GM18867 (cell line): ENCODE measurements at regions not wholly inside any gene's neighbourhood (a gene's known extent, or its start where the extent isn't known, plus 50 kb on each side); places are given as distances from the start of the nearest gene placed in this dataset.
A peak's percentile ranks its signal among the peaks of the same experiment; 100 is the strongest.
"Not testable (repeated sequence)": the region's sequence is repeated elsewhere in the genome, so short reads cannot be mapped to it uniquely, and the experiment has no call there.

ENCODE experiments used
- ATAC-seq: cut with Tn5 transposase; IDR thresholded peaks from one replicate; pipeline ENCODE4 v1.9.1; 2021; ENCODE audit warnings: mild to moderate bottlenecking, moderate library complexity; ENCODE audit not compliant: unreplicated experiment

GRCh38 chr2:2906091-2906490 is 471.5 kb downstream of the EIPR1 start:
- ATAC-seq = no peak

GRCh38 chr2:2904721-2905350 is 472.8 kb downstream of the EIPR1 start:
- no peak for ATAC-seq

GRCh38 chr2:2902547-2903281 is 474.9 kb downstream of the EIPR1 start:
- no peak for ATAC-seq

GRCh38 chr2:2901384-2902345 is 476.0 kb downstream of the EIPR1 start:
- peak; percentile 88 for ATAC-seq

GRCh38 chr2:2899826-2900225 is 477.8 kb downstream of the EIPR1 start:
- no peak for ATAC-seq

- no peak for ATAC-seq
These were observed 478.9 kb downstream of the EIPR1 start for GRCh38 chr2:2898744-2899143.

GRCh38 chr2:2896643-2897042 is 481.0 kb downstream of the EIPR1 start:
- ATAC-seq = no peak

- ATAC-seq = no peak
These were observed 481.6 kb downstream of the EIPR1 start for GRCh38 chr2:2896011-2896410.

- not testable (repeated sequence) for ATAC-seq
These were observed 483.6 kb downstream of the EIPR1 start for GRCh38 chr2:2894011-2894410.

GRCh38 chr2:2892892-2893291 is 484.7 kb downstream of the EIPR1 start:
- no peak for ATAC-seq

GRCh38 chr2:2892378-2892777 is 485.2 kb downstream of the EIPR1 start:
- no peak for ATAC-seq

GRCh38 chr2:2890901-2891300 is 486.7 kb downstream of the EIPR1 start:
- ATAC-seq = no peak

GRCh38 chr2:2890246-2890645 is 487.4 kb downstream of the EIPR1 start:
- ATAC-seq = no peak

GRCh38 chr2:2889646-2890045 is 488.0 kb downstream of the EIPR1 start:
- ATAC-seq = no peak

- no peak for ATAC-seq
These were observed 488.5 kb downstream of the EIPR1 start for GRCh38 chr2:2889141-2889540.

- ATAC-seq = no peak
These were observed 489.7 kb downstream of the EIPR1 start for GRCh38 chr2:2887772-2888387.

GRCh38 chr2:2886922-2887321 is 490.7 kb downstream of the EIPR1 start:
- ATAC-seq = no peak

GRCh38 chr2:2881499-2881898 is 496.1 kb downstream of the EIPR1 start:
- no peak for ATAC-seq

GRCh38 chr2:2880938-2881337 is 496.7 kb downstream of the EIPR1 start:
- ATAC-seq = no peak

- ATAC-seq = peak; percentile 85
These were observed 497.8 kb downstream of the EIPR1 start for GRCh38 chr2:2879781-2880180.

GRCh38 chr2:2879071-2879470 is 498.5 kb downstream of the EIPR1 start:
- ATAC-seq = no peak
